ENCODE measurements at regions not wholly inside any gene's neighbourhood (a gene's known extent, or its start where the extent isn't known, plus 50 kb on each side); places are given as distances from the start of the nearest gene placed in this dataset.

DNA sequence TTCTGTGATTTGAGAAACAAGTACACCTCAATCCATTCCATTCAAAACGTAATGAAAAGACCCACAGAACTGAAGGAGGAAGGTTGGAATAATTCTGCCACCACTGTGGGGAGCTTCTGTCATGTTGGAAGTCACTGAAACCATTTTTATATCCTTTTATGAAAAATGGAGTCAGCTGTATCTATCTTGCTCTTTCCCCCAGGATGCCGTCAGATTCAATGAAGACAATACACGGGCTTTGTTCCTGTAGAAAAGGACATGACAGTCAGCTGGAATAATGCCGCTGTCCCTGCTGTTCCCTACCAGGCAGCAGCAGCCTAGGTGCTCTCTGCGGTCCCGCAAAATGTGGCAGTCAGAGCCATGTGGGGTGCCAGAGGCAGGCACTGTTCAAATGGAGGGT, 52.5 kb upstream of the APCDD1 start:
- no peak overlapping the region for H3K4me3 Mint-ChIP-seq
- Histone ChIP-seq H3K56ac (ENCODE audit: insufficient read length, low read depth, low read length) (no peak overlapping the region), H3K79me2 (ENCODE audit: insufficient read depth, low read length) (no peaks in the 10 kb centered on the region), H3K9me3 (ENCODE audit: control insufficient read depth, low read depth, low read length) (no peaks in the 10 kb centered on the region), H4K20me1 (ENCODE audit: control insufficient read depth, insufficient read depth, insufficient read length) (no peaks in the 10 kb centered on the region), H3K23me2 (ENCODE audit: insufficient read length, low read depth, low read length, poor library complexity, severe bottlenecking) (no peaks in the 10 kb centered on the region), H2AK5ac (ENCODE audit: insufficient read length, low read length) (no peak overlapping the region), H3T11ph (ENCODE audit: low read length) (no peak overlapping the region), H2BK5ac (ENCODE audit: insufficient read length, low read length) (no peak overlapping the region), H3K27me3 (ENCODE audit: insufficient read depth, low read length) (no peaks in the 10 kb centered on the region), H3K4ac (ENCODE audit: low read depth, low read length) (no peak overlapping the region), H3K27ac (ENCODE audit: insufficient read length, low read depth, low read length) (no peak overlapping the region), H2AFZ (ENCODE audit: low read length) (no peak overlapping the region), H4K5ac (ENCODE audit: insufficient read length, low read depth, low read length) (no peak overlapping the region), H4K8ac (replicated peaks; ENCODE audit: insufficient read length, low read depth, low read length) (no peak overlapping the region), H3K4me1 (ENCODE audit: insufficient read depth, low read length) (peaks cover 8% of the 10 kb centered on the region; the same call in 1 of the 2 replicates), H2BK20ac (ENCODE audit: low read depth, low read length, poor library complexity, severe bottlenecking) (no peak overlapping the region), H3K14ac (ENCODE audit: insufficient read depth, low read length) (no peak overlapping the region), H3K9ac (ENCODE audit: extremely low read depth, insufficient read length, low read length) (no peak overlapping the region), H2BK15ac (ENCODE audit: low read depth, low read length) (no peak overlapping the region), H3K18ac (ENCODE audit: insufficient read length, low read depth, low read length) (no peak overlapping the region), H3K4me2 (ENCODE audit: insufficient read depth, insufficient read length, low read length) (no peak overlapping the region), H4K91ac (ENCODE audit: insufficient read length, low read depth, low read length) (no peak overlapping the region), H3K23ac (ENCODE audit: insufficient read length, low read depth, low read length) (no peak overlapping the region), H2BK120ac (ENCODE audit: low read depth, low read length, poor library complexity, severe bottlenecking) (no peak overlapping the region), H2BK12ac (ENCODE audit: insufficient read length, low read depth, low read length) (no peak overlapping the region), H3K79me1 (ENCODE audit: insufficient read depth, low read depth, low read length, poor library complexity, severe bottlenecking) (no peaks in the 10 kb centered on the region)
- peaks cover 45 to 47% of the 10 kb centered on the region in 2 experiments for H3K4me1 Mint-ChIP-seq
- peaks cover 7% of the 10 kb centered on the region for H3K27me3 Mint-ChIP-seq (ENCODE audit: low read depth)
- no peaks in the 10 kb centered on the region for H3K9me3 Mint-ChIP-seq
- TF ChIP-seq CTCF (conservative IDR thresholded peaks at IDR 0.05): no peak
- no peaks in the 10 kb centered on the region; a peak in 1 of 7 replicates for H3K36me3 Mint-ChIP-seq (ENCODE audit: insufficient read depth in 1 of 3, low read depth in 3 of 3)
- DNase-seq: no peak
- no peak overlapping the region for H3K27ac Mint-ChIP-seq
- no CpG with 5 or more reads among the region's 6 CpGs for WGBS (ENCODE audit: extremely low coverage, insufficient read length, low lambda C conversion rate)

Measured in H9 (cell line).